HEK293T (cell line): ENCODE measurements at regions not wholly inside any gene's neighbourhood (a gene's known extent, or its start where the extent isn't known, plus 50 kb on each side); places are given as distances from the start of the nearest gene placed in this dataset.

Experiments
- BHLHE40 ChIP-seq: fragments of 450-650 bp; IDR thresholded peaks from 2 replicates; pipeline ENCODE4 v1.6.1; 2016; ENCODE audit warnings: mild to moderate bottlenecking, moderate library complexity, borderline replicate concordance
- FOXM1 ChIP-seq: fragments of 450-650 bp; IDR thresholded peaks from 2 replicates; pipeline ENCODE4 v1.6.1; 2017; ENCODE audit warnings: mild to moderate bottlenecking, borderline replicate concordance
- LEF1 ChIP-seq: fragments of 450-650 bp; IDR thresholded peaks from 2 replicates; pipeline ENCODE4 v1.6.1; 2017; ENCODE audit warnings: mild to moderate bottlenecking, borderline replicate concordance
- NFRKB ChIP-seq: fragments of 450-650 bp; IDR thresholded peaks from 2 replicates; pipeline ENCODE4 v1.6.1; 2016; ENCODE audit warnings: mild to moderate bottlenecking, moderate library complexity
- TF ChIP-seq, protein P1 (sequence below): fragments of 450-650 bp; IDR thresholded peaks from 2 replicates; pipeline ENCODE4 v1.6.1; 2016

DNA sequence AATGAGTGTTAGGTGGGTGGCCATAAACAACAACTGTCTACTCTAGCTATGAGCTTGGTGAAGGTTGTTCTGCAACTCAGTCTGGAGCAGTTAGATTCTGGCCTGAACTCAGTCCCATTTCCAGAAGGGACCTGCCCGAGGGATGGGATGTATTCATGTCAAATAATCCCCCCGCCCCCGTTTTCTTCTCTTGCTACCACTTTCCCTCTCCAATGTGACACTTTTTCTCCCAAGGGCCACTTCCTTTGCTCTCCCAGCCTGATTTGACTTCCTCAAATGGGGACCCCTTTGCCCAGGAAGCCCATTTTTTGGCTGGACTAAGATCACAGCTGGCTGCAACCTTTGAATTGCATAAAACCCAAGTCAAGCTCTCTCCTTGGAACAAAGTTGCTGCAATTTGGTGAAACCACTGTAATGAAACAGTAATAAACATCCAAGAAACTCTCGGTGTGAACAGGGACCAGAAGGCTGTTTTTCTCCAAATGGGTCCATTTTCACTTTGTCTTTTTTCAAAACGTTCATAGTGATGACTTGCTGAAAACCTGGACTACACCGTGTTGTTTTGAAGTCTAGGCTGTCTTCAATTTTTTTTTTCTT lies 137.2 kb upstream of the GSC start:
- no peak for TF ChIP-seq FOXM1
- no peak for TF ChIP-seq BHLHE40
- TF ChIP-seq, protein P1, sequence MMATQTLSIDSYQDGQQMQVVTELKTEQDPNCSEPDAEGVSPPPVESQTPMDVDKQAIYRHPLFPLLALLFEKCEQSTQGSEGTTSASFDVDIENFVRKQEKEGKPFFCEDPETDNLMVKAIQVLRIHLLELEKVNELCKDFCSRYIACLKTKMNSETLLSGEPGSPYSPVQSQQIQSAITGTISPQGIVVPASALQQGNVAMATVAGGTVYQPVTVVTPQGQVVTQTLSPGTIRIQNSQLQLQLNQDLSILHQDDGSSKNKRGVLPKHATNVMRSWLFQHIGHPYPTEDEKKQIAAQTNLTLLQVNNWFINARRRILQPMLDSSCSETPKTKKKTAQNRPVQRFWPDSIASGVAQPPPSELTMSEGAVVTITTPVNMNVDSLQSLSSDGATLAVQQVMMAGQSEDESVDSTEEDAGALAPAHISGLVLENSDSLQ: no peak
- no peak for TF ChIP-seq NFRKB
- no peak for TF ChIP-seq LEF1
